ENCODE measurements at regions not wholly inside any gene's neighbourhood (a gene's known extent, or its start where the extent isn't known, plus 50 kb on each side); places are given as distances from the start of the nearest gene placed in this dataset.

DNA sequence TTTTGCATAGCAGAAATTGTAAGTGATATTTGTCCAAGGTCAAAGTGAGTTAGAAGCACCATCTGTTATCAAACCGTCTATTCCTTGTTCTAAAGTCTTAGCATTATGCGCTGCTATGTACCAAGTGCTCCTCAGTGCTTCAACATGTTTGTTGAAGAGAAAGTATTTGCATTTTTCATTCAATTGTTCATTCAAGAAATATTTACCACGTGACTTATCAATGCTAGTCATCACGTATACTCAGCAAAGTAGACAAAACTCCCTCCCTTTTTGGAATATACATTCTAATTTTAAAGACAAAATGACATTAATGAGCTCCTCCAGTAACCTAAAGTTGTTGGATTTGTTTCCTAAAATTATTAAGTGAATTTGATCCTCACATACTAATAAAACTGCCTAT lies 388.0 kb upstream of the CDH8 start:
- H3K4me3 ChIP-seq (ENCODE audit: control insufficient read depth, low read depth, low read length), result no peak overlapping the region
- TF ChIP-seq, protein P1, sequence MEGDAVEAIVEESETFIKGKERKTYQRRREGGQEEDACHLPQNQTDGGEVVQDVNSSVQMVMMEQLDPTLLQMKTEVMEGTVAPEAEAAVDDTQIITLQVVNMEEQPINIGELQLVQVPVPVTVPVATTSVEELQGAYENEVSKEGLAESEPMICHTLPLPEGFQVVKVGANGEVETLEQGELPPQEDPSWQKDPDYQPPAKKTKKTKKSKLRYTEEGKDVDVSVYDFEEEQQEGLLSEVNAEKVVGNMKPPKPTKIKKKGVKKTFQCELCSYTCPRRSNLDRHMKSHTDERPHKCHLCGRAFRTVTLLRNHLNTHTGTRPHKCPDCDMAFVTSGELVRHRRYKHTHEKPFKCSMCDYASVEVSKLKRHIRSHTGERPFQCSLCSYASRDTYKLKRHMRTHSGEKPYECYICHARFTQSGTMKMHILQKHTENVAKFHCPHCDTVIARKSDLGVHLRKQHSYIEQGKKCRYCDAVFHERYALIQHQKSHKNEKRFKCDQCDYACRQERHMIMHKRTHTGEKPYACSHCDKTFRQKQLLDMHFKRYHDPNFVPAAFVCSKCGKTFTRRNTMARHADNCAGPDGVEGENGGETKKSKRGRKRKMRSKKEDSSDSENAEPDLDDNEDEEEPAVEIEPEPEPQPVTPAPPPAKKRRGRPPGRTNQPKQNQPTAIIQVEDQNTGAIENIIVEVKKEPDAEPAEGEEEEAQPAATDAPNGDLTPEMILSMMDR (conservative IDR thresholded peaks at IDR 0.05; ENCODE audit: control insufficient read depth, insufficient read depth, low read depth, low read length), result no peak
- no peak for DNase-seq (ENCODE audit: low read depth)

GRCh38 chr16:62408760-62409159 lies 372.5 kb upstream of the CDH8 start:
- no peak for DNase-seq (ENCODE audit: low read depth)
- TF ChIP-seq, protein P1 (conservative IDR thresholded peaks at IDR 0.05; ENCODE audit: control insufficient read depth, insufficient read depth, low read depth, low read length), result no peak
- no peak overlapping the region for H3K4me3 ChIP-seq (ENCODE audit: control insufficient read depth, low read depth, low read length)

GRCh38 chr16:62406387-62406786 lies 370.1 kb upstream of the CDH8 start:
- no peak overlapping the region for H3K4me3 ChIP-seq (ENCODE audit: control insufficient read depth, low read depth, low read length)
- TF ChIP-seq, protein P1 (conservative IDR thresholded peaks at IDR 0.05; ENCODE audit: control insufficient read depth, insufficient read depth, low read depth, low read length), result no peak
- no peak for DNase-seq (ENCODE audit: low read depth)

DNA sequence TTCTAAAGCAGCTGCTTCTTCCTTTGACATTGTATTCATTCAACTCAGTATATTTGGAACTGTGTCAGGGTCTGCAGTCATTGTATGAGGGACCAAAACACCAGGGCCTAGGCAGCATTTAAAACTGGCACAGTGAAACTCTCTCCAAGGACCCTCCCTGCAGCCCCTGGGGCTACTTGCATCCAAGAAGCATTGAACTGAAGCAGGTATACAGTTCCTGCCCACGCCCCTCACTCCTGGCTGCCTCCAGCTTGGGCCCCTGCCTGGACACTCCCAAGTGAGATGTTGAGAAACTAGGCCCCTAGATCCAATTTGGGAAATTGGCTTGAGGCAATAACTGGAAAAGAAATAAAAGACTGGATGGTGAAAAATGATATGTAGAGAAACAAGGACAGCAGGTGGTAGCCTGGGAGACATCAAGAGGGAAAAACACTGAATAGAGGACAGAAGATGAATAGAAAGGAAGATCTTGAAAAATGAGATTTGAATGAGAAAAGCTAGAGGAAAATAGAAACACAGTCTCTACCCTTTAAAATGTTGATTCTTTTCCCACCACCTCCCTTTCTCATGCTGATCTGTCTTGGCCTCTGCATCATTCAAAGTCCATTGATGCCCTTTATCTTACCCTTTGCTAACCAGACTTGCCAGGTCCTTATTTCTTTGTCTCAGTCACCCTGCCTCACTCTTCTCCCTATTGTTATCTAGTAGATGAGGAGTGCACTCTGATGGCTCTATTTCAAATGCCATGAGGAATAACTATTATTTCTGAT lies 368.8 kb upstream of the CDH8 start:
- H3K4me3 ChIP-seq (ENCODE audit: control insufficient read depth, low read depth, low read length), result no peak overlapping the region
- no peak for DNase-seq (ENCODE audit: low read depth)
- TF ChIP-seq, protein P1 (conservative IDR thresholded peaks at IDR 0.05; ENCODE audit: control insufficient read depth, insufficient read depth, low read depth, low read length), result no peak

DNA sequence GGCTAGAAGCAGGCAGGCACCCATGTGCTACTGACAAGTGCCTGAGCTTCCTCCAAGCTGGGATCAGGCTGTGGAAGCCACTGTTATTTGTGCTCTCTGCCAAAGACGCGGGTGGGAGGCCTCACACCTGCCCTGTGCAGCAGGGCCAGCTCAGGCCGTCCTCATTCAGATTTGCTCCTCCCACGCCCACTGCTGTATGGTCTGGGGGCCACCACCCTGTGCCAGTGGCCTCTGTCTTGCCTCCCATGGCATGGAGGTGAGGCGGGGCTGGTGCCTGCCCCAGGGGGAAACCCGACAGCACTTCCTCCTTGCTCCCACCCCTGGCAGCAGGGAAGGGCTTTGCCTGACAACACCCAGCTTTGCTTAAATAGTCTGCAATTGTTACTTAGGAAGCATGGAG lies 356.5 kb upstream of the CDH8 start:
- H3K4me3 ChIP-seq (ENCODE audit: control insufficient read depth, low read depth, low read length), result no peak overlapping the region
- TF ChIP-seq, protein P1 (conservative IDR thresholded peaks at IDR 0.05; ENCODE audit: control insufficient read depth, insufficient read depth, low read depth, low read length), result no peak
- no peak for DNase-seq (ENCODE audit: low read depth)

DNA sequence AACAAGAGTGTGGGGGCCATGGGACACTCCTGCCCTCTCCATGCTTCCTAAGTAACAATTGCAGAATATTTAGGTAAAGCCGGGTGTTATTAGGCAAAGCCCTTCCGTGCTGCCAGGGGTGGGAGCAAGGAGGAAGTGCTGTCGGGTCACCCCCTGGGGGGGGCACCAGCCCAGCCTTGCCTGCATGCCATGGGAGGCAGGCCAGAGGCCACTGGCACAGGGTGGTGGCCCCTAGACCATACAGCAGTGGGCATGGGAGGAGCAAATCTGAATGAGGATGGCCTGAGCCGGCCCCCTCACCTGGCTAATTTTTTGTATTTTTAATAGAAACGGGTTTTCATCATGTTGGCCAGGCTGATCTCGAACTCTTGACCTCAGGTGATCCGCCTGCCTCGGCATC lies 355.7 kb upstream of the CDH8 start:
- no peak for DNase-seq (ENCODE audit: low read depth)
- TF ChIP-seq, protein P1 (conservative IDR thresholded peaks at IDR 0.05; ENCODE audit: control insufficient read depth, insufficient read depth, low read depth, low read length), result no peak
- H3K4me3 ChIP-seq (ENCODE audit: control insufficient read depth, low read depth, low read length), result no peak overlapping the region
